ENCODE measurements at regions not wholly inside any gene's neighbourhood (a gene's known extent, or its start where the extent isn't known, plus 50 kb on each side); places are given as distances from the start of the nearest gene placed in this dataset.
"Not testable (repeated sequence)": the region's sequence is repeated elsewhere in the genome, so short reads cannot be mapped to it uniquely, and the experiment has no call there.

- no peak for DNase-seq
- Mint-ChIP-seq H3K4me1 (no peaks in the 10 kb centered on the region), H3K4me3 (no peak overlapping the region)
Measured at GRCh38 chr18:71238974-71239624, 950.3 kb downstream of the SOCS6 start.

GRCh38 chr18:71237641-71238040 is 948.8 kb downstream of the SOCS6 start:
- H3K4me3 Mint-ChIP-seq, result no peak overlapping the region
- ATAC-seq (ENCODE audit: low read depth in 2 of 2) (no peak), DNase-seq (no peak)

More at GRCh38 chr18:71238974-71239624, 950.3 kb downstream of the SOCS6 start:
- Mint-ChIP-seq H3K9me3 (peaks cover 0 to 4% (median 0%) of the 10 kb centered on the region in 7 donors), H3K27me3 (no peaks in the 10 kb centered on the region), H3K36me3 (no peaks in the 10 kb centered on the region), H3K27ac (no peak overlapping the region)
- ATAC-seq (ENCODE audit: low read depth in 2 of 2), result no peak

GRCh38 chr18:71233177-71233576 is 944.3 kb downstream of the SOCS6 start:
- Mint-ChIP-seq H3K27me3 (no peaks in the 10 kb centered on the region), H3K27ac (no peak overlapping the region), H3K4me1 (no peaks in the 10 kb centered on the region), H3K4me3 (no peak overlapping the region), H3K36me3 (no peaks in the 10 kb centered on the region), H3K9me3 (peaks cover 0 to 2% (median 0%) of the 10 kb centered on the region in 7 donors)
- ATAC-seq (ENCODE audit: low read depth in 2 of 2), result no peak
- no peak for DNase-seq

More at GRCh38 chr18:71237641-71238040, 948.8 kb downstream of the SOCS6 start:
- Mint-ChIP-seq H3K27me3 (no peaks in the 10 kb centered on the region), H3K36me3 (no peaks in the 10 kb centered on the region), H3K27ac (no peak overlapping the region), H3K4me1 (no peaks in the 10 kb centered on the region), H3K9me3 (peaks cover 0 to 4% (median 0%) of the 10 kb centered on the region in 7 donors)

GRCh38 chr18:71223486-71223885 is 934.6 kb downstream of the SOCS6 start:
- no peaks in the 10 kb centered on the region for H3K36me3 Mint-ChIP-seq
- no peak overlapping the region for H3K4me3 Mint-ChIP-seq
- DNase-seq, result no peak
- peaks cover 0 to 4% (median 0%) of the 10 kb centered on the region in 7 donors for H3K9me3 Mint-ChIP-seq
- H3K27ac Mint-ChIP-seq, result no peak overlapping the region
- ATAC-seq (ENCODE audit: low read depth in 2 of 2), result no peak
- H3K27me3 Mint-ChIP-seq, result no peaks in the 10 kb centered on the region
- no peaks in the 10 kb centered on the region for H3K4me1 Mint-ChIP-seq

GRCh38 chr18:71221405-71221804 is 932.6 kb downstream of the SOCS6 start:
- H3K36me3 Mint-ChIP-seq, result no peaks in the 10 kb centered on the region
- peaks cover 0 to 3% (median 0%) of the 10 kb centered on the region in 7 donors for H3K9me3 Mint-ChIP-seq
- no peaks in the 10 kb centered on the region for H3K27me3 Mint-ChIP-seq
- no peak for DNase-seq
- no peaks in the 10 kb centered on the region for H3K4me1 Mint-ChIP-seq
- no peak overlapping the region for H3K27ac Mint-ChIP-seq
- no peak overlapping the region for H3K4me3 Mint-ChIP-seq
- no peak for ATAC-seq (ENCODE audit: low read depth in 2 of 2)

- not testable (repeated sequence) for H3K36me3 Mint-ChIP-seq; DNase-seq; H3K27ac Mint-ChIP-seq; H3K4me3 Mint-ChIP-seq; H3K27me3 Mint-ChIP-seq; H3K4me1 Mint-ChIP-seq; ATAC-seq (ENCODE audit: low read depth in 2 of 2)
- peaks cover 0 to 16% (median 4%) of the 10 kb centered on the region in 7 donors for H3K9me3 Mint-ChIP-seq
Measured at GRCh38 chr18:71212739-71213138, 923.9 kb downstream of the SOCS6 start.

GRCh38 chr18:71212222-71212621 is 923.4 kb downstream of the SOCS6 start:
- no peak overlapping the region for H3K27ac Mint-ChIP-seq
- no peaks in the 10 kb centered on the region for H3K36me3 Mint-ChIP-seq
- H3K4me1 Mint-ChIP-seq, result no peaks in the 10 kb centered on the region
- H3K27me3 Mint-ChIP-seq, result no peaks in the 10 kb centered on the region
- DNase-seq, result no peak
- peaks cover 0 to 16% (median 4%) of the 10 kb centered on the region in 7 donors for H3K9me3 Mint-ChIP-seq
- no peak for ATAC-seq (ENCODE audit: low read depth in 2 of 2)
- H3K4me3 Mint-ChIP-seq, result no peak overlapping the region

- no peak for ATAC-seq (ENCODE audit: low read depth in 2 of 2)
- Mint-ChIP-seq H3K27me3 (no peaks in the 10 kb centered on the region), H3K4me1 (no peaks in the 10 kb centered on the region), H3K4me3 (no peak overlapping the region), H3K27ac (no peak overlapping the region), H3K9me3 (peaks cover 0 to 16% (median 6%) of the 10 kb centered on the region in 7 donors), H3K36me3 (no peaks in the 10 kb centered on the region)
- DNase-seq, result no peak
Measured at GRCh38 chr18:71209944-71210343, 921.1 kb downstream of the SOCS6 start.

- Mint-ChIP-seq H3K36me3 (no peaks in the 10 kb centered on the region), H3K4me3 (no peak overlapping the region), H3K27ac (no peak overlapping the region), H3K4me1 (no peaks in the 10 kb centered on the region), H3K9me3 (peaks cover 0 to 4% (median 0%) of the 10 kb centered on the region in 7 donors), H3K27me3 (no peaks in the 10 kb centered on the region)
- no peak for DNase-seq
- ATAC-seq (ENCODE audit: low read depth in 2 of 2), result no peak
Measured at GRCh38 chr18:71194438-71194837, 905.6 kb downstream of the SOCS6 start.

GRCh38 chr18:71189581-71189980 is 900.7 kb downstream of the SOCS6 start:
- no peaks in the 10 kb centered on the region for H3K4me1 Mint-ChIP-seq
- ATAC-seq (ENCODE audit: low read depth in 2 of 2), result no peak
- H3K36me3 Mint-ChIP-seq, result no peaks in the 10 kb centered on the region
- H3K27me3 Mint-ChIP-seq, result no peaks in the 10 kb centered on the region
- H3K9me3 Mint-ChIP-seq, result peaks cover 0 to 4% (median 0%) of the 10 kb centered on the region in 7 donors
- H3K27ac Mint-ChIP-seq, result no peak overlapping the region
- DNase-seq, result no peak
- H3K4me3 Mint-ChIP-seq, result no peak overlapping the region

- no peak overlapping the region for H3K4me3 Mint-ChIP-seq
- no peaks in the 10 kb centered on the region for H3K27me3 Mint-ChIP-seq
- ATAC-seq (ENCODE audit: low read depth in 2 of 2), result no peak
- peak overlapping the region in 1 of 6 donors; percentile 61 for H3K27ac Mint-ChIP-seq
- H3K9me3 Mint-ChIP-seq, result peaks cover 0 to 17% (median 1%) of the 10 kb centered on the region in 7 donors
- no peaks in the 10 kb centered on the region for H3K4me1 Mint-ChIP-seq
- no peaks in the 10 kb centered on the region for H3K36me3 Mint-ChIP-seq
- no peak for DNase-seq
Measured at GRCh38 chr18:71168557-71169145, 879.8 kb downstream of the SOCS6 start.

GRCh38 chr18:71136487-71136886 is 847.6 kb downstream of the SOCS6 start:
- Mint-ChIP-seq H3K36me3 (no peaks in the 10 kb centered on the region), H3K4me1 (no peaks in the 10 kb centered on the region), H3K4me3 (no peak overlapping the region), H3K27me3 (no peaks in the 10 kb centered on the region), H3K9me3 (peaks cover 0 to 4% (median 1%) of the 10 kb centered on the region in 7 donors), H3K27ac (no peak overlapping the region)
- DNase-seq (no peak), ATAC-seq (ENCODE audit: low read depth in 2 of 2) (no peak)

- Mint-ChIP-seq H3K4me3 (no peak overlapping the region), H3K27ac (no peak overlapping the region), H3K36me3 (no peaks in the 10 kb centered on the region), H3K27me3 (no peaks in the 10 kb centered on the region), H3K9me3 (peaks cover 0 to 9% (median 4%) of the 10 kb centered on the region in 7 donors), H3K4me1 (no peaks in the 10 kb centered on the region)
- DNase-seq (no peak), ATAC-seq (ENCODE audit: low read depth in 2 of 2) (no peak)
Measured at GRCh38 chr18:71134122-71134521, 845.3 kb downstream of the SOCS6 start.

GRCh38 chr18:71131918-71132317 is 843.1 kb downstream of the SOCS6 start:
- Mint-ChIP-seq H3K4me1 (no peaks in the 10 kb centered on the region), H3K4me3 (no peak overlapping the region), H3K27me3 (no peaks in the 10 kb centered on the region), H3K27ac (no peak overlapping the region), H3K9me3 (peaks cover 0 to 9% (median 4%) of the 10 kb centered on the region in 7 donors), H3K36me3 (no peaks in the 10 kb centered on the region)
- DNase-seq (no peak), ATAC-seq (ENCODE audit: low read depth in 2 of 2) (no peak)
